HL-60 (cell line): ENCODE measurements at regions not wholly inside any gene's neighbourhood (a gene's known extent, or its start where the extent isn't known, plus 50 kb on each side); places are given as distances from the start of the nearest gene placed in this dataset.

ENCODE experiments used
- TF ChIP-seq, protein P1 (sequence below): IDR thresholded peaks from 2 replicates; pipeline ENCODE4 v1.6.1; 2012; ENCODE audit warnings: low read depth; ENCODE audit not compliant: insufficient replicate concordance
- TF ChIP-seq, protein P2 (sequence below): IDR thresholded peaks from one replicate; pipeline ENCODE4 v1.5.1; 2011; ENCODE audit warnings: low read length, control low read depth, inconsistent platforms; ENCODE audit not compliant: insufficient read depth

DNA sequence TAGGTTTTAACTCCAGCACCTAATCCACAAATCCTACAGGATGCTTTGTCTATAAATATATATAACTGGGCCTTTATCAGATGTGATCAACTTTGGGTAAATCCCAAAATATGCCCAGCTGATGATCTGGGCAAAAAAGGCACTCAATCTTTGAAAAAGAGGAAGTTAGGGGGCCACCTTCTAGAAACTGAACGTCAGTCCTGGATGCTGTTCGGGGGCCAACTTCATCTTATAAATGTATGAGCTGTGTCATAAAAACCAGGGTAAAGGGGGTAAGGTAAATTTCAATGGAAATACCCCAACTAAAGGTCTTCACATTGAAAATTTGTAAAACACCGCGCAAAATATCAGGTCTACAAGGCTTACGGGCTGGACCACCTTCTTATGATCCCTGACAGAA, 264.4 kb upstream of the UBE2E2 start:
- TF ChIP-seq, protein P1, sequence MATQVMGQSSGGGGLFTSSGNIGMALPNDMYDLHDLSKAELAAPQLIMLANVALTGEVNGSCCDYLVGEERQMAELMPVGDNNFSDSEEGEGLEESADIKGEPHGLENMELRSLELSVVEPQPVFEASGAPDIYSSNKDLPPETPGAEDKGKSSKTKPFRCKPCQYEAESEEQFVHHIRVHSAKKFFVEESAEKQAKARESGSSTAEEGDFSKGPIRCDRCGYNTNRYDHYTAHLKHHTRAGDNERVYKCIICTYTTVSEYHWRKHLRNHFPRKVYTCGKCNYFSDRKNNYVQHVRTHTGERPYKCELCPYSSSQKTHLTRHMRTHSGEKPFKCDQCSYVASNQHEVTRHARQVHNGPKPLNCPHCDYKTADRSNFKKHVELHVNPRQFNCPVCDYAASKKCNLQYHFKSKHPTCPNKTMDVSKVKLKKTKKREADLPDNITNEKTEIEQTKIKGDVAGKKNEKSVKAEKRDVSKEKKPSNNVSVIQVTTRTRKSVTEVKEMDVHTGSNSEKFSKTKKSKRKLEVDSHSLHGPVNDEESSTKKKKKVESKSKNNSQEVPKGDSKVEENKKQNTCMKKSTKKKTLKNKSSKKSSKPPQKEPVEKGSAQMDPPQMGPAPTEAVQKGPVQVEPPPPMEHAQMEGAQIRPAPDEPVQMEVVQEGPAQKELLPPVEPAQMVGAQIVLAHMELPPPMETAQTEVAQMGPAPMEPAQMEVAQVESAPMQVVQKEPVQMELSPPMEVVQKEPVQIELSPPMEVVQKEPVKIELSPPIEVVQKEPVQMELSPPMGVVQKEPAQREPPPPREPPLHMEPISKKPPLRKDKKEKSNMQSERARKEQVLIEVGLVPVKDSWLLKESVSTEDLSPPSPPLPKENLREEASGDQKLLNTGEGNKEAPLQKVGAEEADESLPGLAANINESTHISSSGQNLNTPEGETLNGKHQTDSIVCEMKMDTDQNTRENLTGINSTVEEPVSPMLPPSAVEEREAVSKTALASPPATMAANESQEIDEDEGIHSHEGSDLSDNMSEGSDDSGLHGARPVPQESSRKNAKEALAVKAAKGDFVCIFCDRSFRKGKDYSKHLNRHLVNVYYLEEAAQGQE, result no peak
- TF ChIP-seq, protein P2, sequence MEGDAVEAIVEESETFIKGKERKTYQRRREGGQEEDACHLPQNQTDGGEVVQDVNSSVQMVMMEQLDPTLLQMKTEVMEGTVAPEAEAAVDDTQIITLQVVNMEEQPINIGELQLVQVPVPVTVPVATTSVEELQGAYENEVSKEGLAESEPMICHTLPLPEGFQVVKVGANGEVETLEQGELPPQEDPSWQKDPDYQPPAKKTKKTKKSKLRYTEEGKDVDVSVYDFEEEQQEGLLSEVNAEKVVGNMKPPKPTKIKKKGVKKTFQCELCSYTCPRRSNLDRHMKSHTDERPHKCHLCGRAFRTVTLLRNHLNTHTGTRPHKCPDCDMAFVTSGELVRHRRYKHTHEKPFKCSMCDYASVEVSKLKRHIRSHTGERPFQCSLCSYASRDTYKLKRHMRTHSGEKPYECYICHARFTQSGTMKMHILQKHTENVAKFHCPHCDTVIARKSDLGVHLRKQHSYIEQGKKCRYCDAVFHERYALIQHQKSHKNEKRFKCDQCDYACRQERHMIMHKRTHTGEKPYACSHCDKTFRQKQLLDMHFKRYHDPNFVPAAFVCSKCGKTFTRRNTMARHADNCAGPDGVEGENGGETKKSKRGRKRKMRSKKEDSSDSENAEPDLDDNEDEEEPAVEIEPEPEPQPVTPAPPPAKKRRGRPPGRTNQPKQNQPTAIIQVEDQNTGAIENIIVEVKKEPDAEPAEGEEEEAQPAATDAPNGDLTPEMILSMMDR, result no peak
